ENCODE measurements at regions not wholly inside any gene's neighbourhood (a gene's known extent, or its start where the extent isn't known, plus 50 kb on each side); places are given as distances from the start of the nearest gene placed in this dataset.

DNA sequence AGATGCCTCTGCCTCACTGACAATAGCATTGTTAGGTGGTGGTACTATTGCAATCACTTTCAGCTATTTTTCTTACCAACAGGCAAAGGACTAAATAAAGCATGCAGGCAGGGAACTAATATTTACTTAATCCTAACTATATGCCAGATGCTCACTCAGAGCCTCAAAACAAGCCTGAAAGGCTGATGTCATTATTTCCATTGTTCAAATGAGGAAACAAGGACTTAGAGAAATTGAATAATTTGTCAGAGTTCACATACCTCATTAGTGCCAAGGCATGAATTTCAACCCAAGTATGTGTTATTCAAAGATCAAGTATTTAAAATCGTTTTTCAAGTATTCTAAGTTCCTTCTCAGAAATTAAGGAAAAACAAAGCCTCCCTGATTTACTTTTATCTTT lies 374.9 kb upstream of the TECRL start:
- H2BK120ac ChIP-seq (replicated peaks; ENCODE audit: low read depth, low read length): no peak overlapping the region
- H3K27ac ChIP-seq (ENCODE audit: low read depth, low read length): no peak overlapping the region
- H2AK5ac ChIP-seq (ENCODE audit: low read depth, low read length): no peak overlapping the region
- H3K4me1 ChIP-seq (replicated peaks in 1 of 4; ENCODE audit: control insufficient read depth in 3 of 4, insufficient read depth in 4 of 4, low read length in 3 of 4): peaks cover 0 to 3% (median 1%) of the 10 kb centered on the region in 4 experiments; a peak in 2 of 7 replicates
- H4K91ac ChIP-seq (replicated peaks; ENCODE audit: insufficient read length, low read length): no peak overlapping the region
- no peak overlapping the region for H3K23ac ChIP-seq (ENCODE audit: insufficient read length)
- no peak for TF ChIP-seq TCF12 (IDR thresholded peaks at IDR 0.05; ENCODE audit: low read depth, low read length)
- no peak for TF ChIP-seq CBX5 (IDR thresholded peaks at IDR 0.05; ENCODE audit: low read depth, low read length)
- no peak for TF ChIP-seq CREB1 (IDR thresholded peaks at IDR 0.05)
- no peak for TF ChIP-seq RFX5 (IDR thresholded peaks at IDR 0.05; ENCODE audit: borderline replicate concordance, low read depth, low read length)
- TF ChIP-seq, protein P1, sequence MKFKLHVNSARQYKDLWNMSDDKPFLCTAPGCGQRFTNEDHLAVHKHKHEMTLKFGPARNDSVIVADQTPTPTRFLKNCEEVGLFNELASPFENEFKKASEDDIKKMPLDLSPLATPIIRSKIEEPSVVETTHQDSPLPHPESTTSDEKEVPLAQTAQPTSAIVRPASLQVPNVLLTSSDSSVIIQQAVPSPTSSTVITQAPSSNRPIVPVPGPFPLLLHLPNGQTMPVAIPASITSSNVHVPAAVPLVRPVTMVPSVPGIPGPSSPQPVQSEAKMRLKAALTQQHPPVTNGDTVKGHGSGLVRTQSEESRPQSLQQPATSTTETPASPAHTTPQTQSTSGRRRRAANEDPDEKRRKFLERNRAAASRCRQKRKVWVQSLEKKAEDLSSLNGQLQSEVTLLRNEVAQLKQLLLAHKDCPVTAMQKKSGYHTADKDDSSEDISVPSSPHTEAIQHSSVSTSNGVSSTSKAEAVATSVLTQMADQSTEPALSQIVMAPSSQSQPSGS (IDR thresholded peaks at IDR 0.05; ENCODE audit: low read length): no peak
- TF ChIP-seq JUN (IDR thresholded peaks at IDR 0.05; ENCODE audit: low read depth, low read length): no peak
- no peak for TF ChIP-seq EGR1 (IDR thresholded peaks at IDR 0.05; ENCODE audit: borderline replicate concordance, low read depth, low read length)
- no peak for TF ChIP-seq TAF1 (IDR thresholded peaks at IDR 0.05; ENCODE audit: low read depth, low read length)
- TF ChIP-seq PHF8 (conservative IDR thresholded peaks at IDR 0.05; ENCODE audit: low read depth, low read length): no peak
- TF ChIP-seq, protein P2, sequence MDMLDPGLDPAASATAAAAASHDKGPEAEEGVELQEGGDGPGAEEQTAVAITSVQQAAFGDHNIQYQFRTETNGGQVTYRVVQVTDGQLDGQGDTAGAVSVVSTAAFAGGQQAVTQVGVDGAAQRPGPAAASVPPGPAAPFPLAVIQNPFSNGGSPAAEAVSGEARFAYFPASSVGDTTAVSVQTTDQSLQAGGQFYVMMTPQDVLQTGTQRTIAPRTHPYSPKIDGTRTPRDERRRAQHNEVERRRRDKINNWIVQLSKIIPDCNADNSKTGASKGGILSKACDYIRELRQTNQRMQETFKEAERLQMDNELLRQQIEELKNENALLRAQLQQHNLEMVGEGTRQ (IDR thresholded peaks at IDR 0.05; ENCODE audit: low read length): no peak
- H3K23me2 ChIP-seq (ENCODE audit: low read depth, low read length): no peaks in the 10 kb centered on the region
- H3K79me2 ChIP-seq (ENCODE audit: control insufficient read depth in 1 of 2, insufficient read depth in 2 of 2, low read length in 2 of 2): no peaks in the 10 kb centered on the region
- no peaks in the 10 kb centered on the region for H3K27me3 ChIP-seq (replicated peaks in 1 of 4; ENCODE audit: control insufficient read depth in 3 of 4, extremely low read depth in 1 of 4, insufficient read depth in 3 of 4, low read length in 3 of 4)
- no peak overlapping the region for H2BK5ac ChIP-seq (ENCODE audit: low read depth, low read length)
- H4K8ac ChIP-seq (ENCODE audit: extremely low read depth, insufficient read depth, low read length): no peak overlapping the region
- no peak overlapping the region for H2BK20ac ChIP-seq (ENCODE audit: low read length)
- ChIA-PET CTCF (ENCODE audit: partially characterized antibody) (interaction anchor here (1.2 kb wide), 2 partner anchors 12 to 225 kb away, joined by 3 to 4 read pairs; no protein-coding TSS in a partner anchor), POLR2A (ENCODE audit: partially characterized antibody) (no interaction called here)
- no peaks in the 10 kb centered on the region for H4K20me1 ChIP-seq (replicated peaks in 1 of 2; ENCODE audit: control insufficient read depth in 1 of 2, insufficient read depth in 2 of 2, low read length in 2 of 2)
- H3K36me3 ChIP-seq (ENCODE audit: control insufficient read depth in 2 of 4, insufficient read depth in 4 of 4, low read length in 3 of 4): no peaks in the 10 kb centered on the region
- H4K5ac ChIP-seq (ENCODE audit: insufficient read length, low read depth, low read length): no peak overlapping the region
- H3K18ac ChIP-seq (ENCODE audit: extremely low read depth, low read length): no peak overlapping the region
- no peak overlapping the region for H2AFZ ChIP-seq (ENCODE audit: low read length)
- H3K56ac ChIP-seq (replicated peaks; ENCODE audit: insufficient read length, low read depth, low read length): no peak overlapping the region
- no peak overlapping the region for H3K4me2 ChIP-seq (ENCODE audit: insufficient read depth in 1 of 2, low read depth in 2 of 2, low read length in 2 of 2)
- DNase-seq (ENCODE audit: low read depth in 1 of 2, low spot score in 2 of 2) (no peak), FAIRE-seq (no peak)
- H3K79me1 ChIP-seq (ENCODE audit: low read depth, low read length): no peaks in the 10 kb centered on the region
- H3K9me3 ChIP-seq (ENCODE audit: insufficient read depth in 2 of 2, low read depth in 1 of 2, low read length in 1 of 2): no peaks in the 10 kb centered on the region
- no peak overlapping the region for H3K14ac ChIP-seq (ENCODE audit: insufficient read length)
- H3K9ac ChIP-seq (replicated peaks in 1 of 4; ENCODE audit: extremely low read depth in 1 of 4, low read depth in 3 of 4, low read length in 3 of 4): no peak overlapping the region
- 20% methylated on average over 1 of the region's 1 CpG; no CpG with 5 or more reads in 1 of the 2 experiments for WGBS, 2 experiments (ENCODE audit: extremely low coverage in 1 of 2, insufficient coverage in 1 of 2, insufficient read length in 1 of 2, insufficient replicate concordance in 2 of 2, low coverage in 1 of 2, low lambda C conversion rate in 2 of 2, missing lambda C conversion rate in 1 of 2)
- H3K4ac ChIP-seq (replicated peaks; ENCODE audit: insufficient read length, low read depth, low read length): no peak overlapping the region
- no peak overlapping the region for H3K4me3 ChIP-seq (ENCODE audit: extremely low read depth in 1 of 4, insufficient read depth in 2 of 4, low read depth in 3 of 4, low read length in 4 of 4)
- H2BK15ac ChIP-seq (ENCODE audit: low read length): no peak overlapping the region
- H2BK12ac ChIP-seq (ENCODE audit: low read depth, low read length): no peak overlapping the region
